ENCODE measurements at regions not wholly inside any gene's neighbourhood (a gene's known extent, or its start where the extent isn't known, plus 50 kb on each side); places are given as distances from the start of the nearest gene placed in this dataset.

GRCh38 chrX:43456906-43457305 lies 199.2 kb upstream of the MAOA start:
- Histone ChIP-seq H4K20me1 (ENCODE audit: insufficient read depth, low read length) (no peaks in the 10 kb centered on the region), H3K9me3 (ENCODE audit: low read depth, low read length) (no peaks in the 10 kb centered on the region), H3K27me3 (ENCODE audit: insufficient read depth, low read length) (no peaks in the 10 kb centered on the region), H3K4me1 (ENCODE audit: insufficient read depth, low read length) (no peaks in the 10 kb centered on the region), H3K36me3 (ENCODE audit: insufficient read depth, low read length) (no peaks in the 10 kb centered on the region), H3K27ac (ENCODE audit: low read depth, low read length) (no peak overlapping the region), H3K4me2 (ENCODE audit: insufficient read depth, low read length) (no peak overlapping the region), H3K4me3 (ENCODE audit: insufficient read depth, low read length) (no peak overlapping the region), H3K79me2 (ENCODE audit: insufficient read depth, low read length) (no peaks in the 10 kb centered on the region), H2AFZ (ENCODE audit: low read length) (no peak overlapping the region)
- no peak for DNase-seq (ENCODE audit: insufficient read length, low spot score, missing footprints)
- TF ChIP-seq CTCF (IDR thresholded peaks at IDR 0.05; ENCODE audit: extremely low read depth, low read depth, low read length): no peak

GRCh38 chrX:43467608-43468234 lies 188.4 kb upstream of the MAOA start:
- H3K4me1 ChIP-seq (ENCODE audit: insufficient read depth, low read length): no peaks in the 10 kb centered on the region
- no peaks in the 10 kb centered on the region for H3K9me3 ChIP-seq (ENCODE audit: low read depth, low read length)
- no peak for DNase-seq (ENCODE audit: insufficient read length, low spot score, missing footprints)
- no peak overlapping the region for H3K4me3 ChIP-seq (ENCODE audit: insufficient read depth, low read length)
- H3K79me2 ChIP-seq (ENCODE audit: insufficient read depth, low read length): no peaks in the 10 kb centered on the region
- no peaks in the 10 kb centered on the region for H4K20me1 ChIP-seq (ENCODE audit: insufficient read depth, low read length)
- H3K27ac ChIP-seq (ENCODE audit: low read depth, low read length): no peak overlapping the region
- no peak overlapping the region for H3K4me2 ChIP-seq (ENCODE audit: insufficient read depth, low read length)
- H3K36me3 ChIP-seq (ENCODE audit: insufficient read depth, low read length): no peaks in the 10 kb centered on the region
- no peak overlapping the region for H2AFZ ChIP-seq (ENCODE audit: low read length)
- H3K27me3 ChIP-seq (ENCODE audit: insufficient read depth, low read length): no peaks in the 10 kb centered on the region
- TF ChIP-seq CTCF (IDR thresholded peaks at IDR 0.05; ENCODE audit: extremely low read depth, low read depth, low read length): no peak

GRCh38 chrX:43469391-43470054 lies 186.6 kb upstream of the MAOA start:
- H3K4me3 ChIP-seq (ENCODE audit: insufficient read depth, low read length): no peak overlapping the region
- no peaks in the 10 kb centered on the region for H3K79me2 ChIP-seq (ENCODE audit: insufficient read depth, low read length)
- no peaks in the 10 kb centered on the region for H3K27me3 ChIP-seq (ENCODE audit: insufficient read depth, low read length)
- no peaks in the 10 kb centered on the region for H3K36me3 ChIP-seq (ENCODE audit: insufficient read depth, low read length)
- H3K27ac ChIP-seq (ENCODE audit: low read depth, low read length): no peak overlapping the region
- DNase-seq (ENCODE audit: insufficient read length, low spot score, missing footprints): no peak
- no peaks in the 10 kb centered on the region for H3K4me1 ChIP-seq (ENCODE audit: insufficient read depth, low read length)
- H4K20me1 ChIP-seq (ENCODE audit: insufficient read depth, low read length): no peaks in the 10 kb centered on the region
- TF ChIP-seq CTCF (IDR thresholded peaks at IDR 0.05; ENCODE audit: extremely low read depth, low read depth, low read length): no peak
- H3K9me3 ChIP-seq (ENCODE audit: low read depth, low read length): no peaks in the 10 kb centered on the region
- H2AFZ ChIP-seq (ENCODE audit: low read length): no peak overlapping the region
- H3K4me2 ChIP-seq (ENCODE audit: insufficient read depth, low read length): no peak overlapping the region

- DNase-seq (ENCODE audit: insufficient read length, low spot score, missing footprints): no peak
- H3K27me3 ChIP-seq (ENCODE audit: insufficient read depth, low read length): no peaks in the 10 kb centered on the region
- no peaks in the 10 kb centered on the region for H3K36me3 ChIP-seq (ENCODE audit: insufficient read depth, low read length)
These were observed 181.8 kb upstream of the MAOA start for GRCh38 chrX:43474321-43474720.

More at GRCh38 chrX:43474321-43474720, 181.8 kb upstream of the MAOA start:
- Histone ChIP-seq H3K9me3 (ENCODE audit: low read depth, low read length) (no peaks in the 10 kb centered on the region), H3K4me2 (ENCODE audit: insufficient read depth, low read length) (no peak overlapping the region), H2AFZ (ENCODE audit: low read length) (no peak overlapping the region), H3K27ac (ENCODE audit: low read depth, low read length) (no peak overlapping the region), H3K4me1 (ENCODE audit: insufficient read depth, low read length) (no peaks in the 10 kb centered on the region), H3K4me3 (ENCODE audit: insufficient read depth, low read length) (no peak overlapping the region), H4K20me1 (ENCODE audit: insufficient read depth, low read length) (no peaks in the 10 kb centered on the region), H3K79me2 (ENCODE audit: insufficient read depth, low read length) (no peaks in the 10 kb centered on the region)
- TF ChIP-seq CTCF (IDR thresholded peaks at IDR 0.05; ENCODE audit: extremely low read depth, low read depth, low read length): no peak

All from osteoblast (primary cell).